HEK293T (cell line): ENCODE measurements at regions not wholly inside any gene's neighbourhood (a gene's known extent, or its start where the extent isn't known, plus 50 kb on each side); places are given as distances from the start of the nearest gene placed in this dataset.
"Not testable (repeated sequence)": the region's sequence is repeated elsewhere in the genome, so short reads cannot be mapped to it uniquely, and the experiment has no call there.

Experiments used
- ARNT ChIP-seq: fragments of 450-650 bp; IDR thresholded peaks from 2 replicates; pipeline ENCODE4 v1.6.1; 2017; ENCODE audit warnings: mild to moderate bottlenecking
- BHLHE40 ChIP-seq: fragments of 450-650 bp; IDR thresholded peaks from 2 replicates; pipeline ENCODE4 v1.6.1; 2016; ENCODE audit warnings: mild to moderate bottlenecking, moderate library complexity, borderline replicate concordance
- CTBP1 ChIP-seq: fragments of 450-650 bp; IDR thresholded peaks from 2 replicates; pipeline ENCODE4 v1.6.1; 2016; ENCODE audit warnings: borderline replicate concordance
- ELF4 ChIP-seq: fragments of 450-650 bp; IDR thresholded peaks from 2 replicates; pipeline ENCODE4 v1.6.1; 2017; ENCODE audit warnings: antibody characterized with exemption
- FOXA1 ChIP-seq: fragments of 450-650 bp; IDR thresholded peaks from 2 replicates; pipeline ENCODE4 v1.6.1; 2016; ENCODE audit warnings: mild to moderate bottlenecking
- FOXK2 ChIP-seq: fragments of 450-650 bp; IDR thresholded peaks from 2 replicates; pipeline ENCODE4 v1.6.1; 2016; ENCODE audit warnings: mild to moderate bottlenecking
- FOXM1 ChIP-seq: fragments of 450-650 bp; IDR thresholded peaks from 2 replicates; pipeline ENCODE4 v1.6.1; 2017; ENCODE audit warnings: mild to moderate bottlenecking, borderline replicate concordance
- HDGF ChIP-seq: fragments of 450-650 bp; IDR thresholded peaks from 2 replicates; pipeline ENCODE4 v1.6.1; 2017; ENCODE audit warnings: antibody characterized with exemption, borderline replicate concordance
- LEF1 ChIP-seq: fragments of 450-650 bp; IDR thresholded peaks from 2 replicates; pipeline ENCODE4 v1.6.1; 2017; ENCODE audit warnings: mild to moderate bottlenecking, borderline replicate concordance
- PKNOX1 ChIP-seq: fragments of 450-650 bp; IDR thresholded peaks from 2 replicates; pipeline ENCODE4 v1.6.1; 2016
- SP1 ChIP-seq: fragments of 450-650 bp; IDR thresholded peaks from 2 replicates; pipeline ENCODE4 v1.6.1; 2017
- SUZ12 ChIP-seq: fragments of 450-650 bp; IDR thresholded peaks from 2 replicates; pipeline ENCODE4 v1.6.1; 2016; ENCODE audit warnings: mild to moderate bottlenecking
- TARDBP ChIP-seq: fragments of 450-650 bp; IDR thresholded peaks from 2 replicates; pipeline ENCODE4 v1.6.1; 2016

DNA sequence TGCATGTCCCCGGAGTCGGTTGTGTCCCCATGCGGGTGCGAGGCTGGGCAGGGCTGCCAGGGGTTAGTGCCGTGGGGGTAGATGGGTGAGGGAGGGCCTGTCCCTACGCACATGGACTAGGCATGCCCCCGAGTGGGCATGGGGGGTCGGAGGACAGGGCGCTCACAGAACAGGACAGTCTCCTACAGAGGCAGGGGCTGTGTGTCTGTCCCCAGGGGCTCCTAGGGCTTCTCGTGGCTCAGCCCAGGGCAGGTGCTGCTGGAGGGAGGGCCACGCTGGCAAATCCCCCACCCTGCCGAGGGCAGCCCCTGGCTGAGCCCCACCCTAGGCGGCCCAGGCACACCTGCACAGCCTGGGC, 141.3 kb downstream of the TMEM121 start:
- not testable (repeated sequence) for TF ChIP-seq FOXM1, HDGF, SP1, SUZ12, BHLHE40, ARNT, TARDBP, LEF1, FOXK2, PKNOX1, CTBP1, ELF4, FOXA1
